ENCODE measurements at regions not wholly inside any gene's neighbourhood (a gene's known extent, or its start where the extent isn't known, plus 50 kb on each side); places are given as distances from the start of the nearest gene placed in this dataset.
"Not testable (repeated sequence)": the region's sequence is repeated elsewhere in the genome, so short reads cannot be mapped to it uniquely, and the experiment has no call there.

DNA sequence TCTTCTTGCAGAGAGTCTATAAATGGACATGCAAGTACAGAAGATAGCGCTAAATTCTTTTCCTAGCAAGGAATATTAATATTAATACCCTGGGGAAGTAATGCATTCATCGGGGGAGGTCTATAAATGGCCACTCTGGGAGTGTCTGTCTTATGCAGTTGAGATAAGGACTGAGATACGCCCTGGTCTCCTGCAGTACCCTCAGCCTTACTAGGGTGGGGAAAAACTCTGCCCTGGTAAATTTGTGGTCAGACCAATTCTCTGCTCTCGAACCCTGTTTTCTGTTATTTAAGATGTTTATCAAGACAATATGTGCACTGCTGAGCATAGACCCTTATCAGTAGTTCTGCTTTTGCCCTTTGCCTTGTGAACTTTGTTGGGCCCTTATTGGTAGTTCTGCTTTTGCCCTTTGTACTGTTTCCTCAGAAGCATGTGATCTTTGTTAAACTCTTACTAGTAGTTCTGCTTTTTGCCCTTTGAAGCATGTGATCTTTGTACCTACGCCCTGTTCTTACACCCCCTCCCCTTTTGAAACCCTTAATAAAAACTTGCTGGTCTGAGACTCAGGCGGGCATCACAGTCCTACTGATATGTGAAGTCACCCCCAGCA is 1956.2 kb downstream of the PCDH9 start:
- not testable (repeated sequence) for DNase-seq

DNA sequence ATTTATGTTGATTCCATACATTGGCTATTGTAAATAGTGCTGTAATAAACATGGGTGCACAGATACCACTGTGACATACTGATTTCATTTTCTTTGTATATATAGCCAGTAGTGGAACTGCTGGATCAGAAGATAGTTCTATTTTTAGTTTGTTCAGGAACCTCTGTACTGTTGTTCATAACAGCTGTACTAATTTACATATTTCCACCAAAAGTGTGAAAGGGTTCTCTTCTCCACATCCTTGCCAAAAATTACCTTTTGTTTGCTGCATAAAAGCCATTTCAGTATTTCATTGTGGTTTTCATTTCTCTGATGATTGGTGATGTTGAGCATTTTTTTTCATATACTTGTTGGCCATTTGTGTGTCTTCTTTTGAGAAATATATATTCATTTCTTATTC is 1962.1 kb downstream of the PCDH9 start:
- DNase-seq = no peak

DNA sequence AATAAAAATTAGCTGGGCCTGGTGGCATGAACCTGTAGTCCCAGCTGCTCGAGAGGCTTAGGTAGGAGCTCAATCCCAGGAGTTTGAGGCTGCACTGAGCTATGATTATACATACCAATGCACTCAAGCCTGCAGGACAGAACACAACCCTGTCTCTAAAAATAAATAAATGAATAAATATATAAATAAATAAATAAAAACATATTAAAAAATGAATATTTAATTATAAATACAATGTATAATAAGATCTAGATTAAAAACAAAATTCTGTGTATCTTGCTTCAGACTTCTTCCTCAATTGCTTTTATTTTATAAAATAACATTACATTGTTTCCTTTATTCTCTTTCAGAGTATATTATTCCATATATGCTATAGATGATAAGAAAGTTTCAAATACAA is 1964.1 kb downstream of the PCDH9 start:
- no peak for DNase-seq

DNA sequence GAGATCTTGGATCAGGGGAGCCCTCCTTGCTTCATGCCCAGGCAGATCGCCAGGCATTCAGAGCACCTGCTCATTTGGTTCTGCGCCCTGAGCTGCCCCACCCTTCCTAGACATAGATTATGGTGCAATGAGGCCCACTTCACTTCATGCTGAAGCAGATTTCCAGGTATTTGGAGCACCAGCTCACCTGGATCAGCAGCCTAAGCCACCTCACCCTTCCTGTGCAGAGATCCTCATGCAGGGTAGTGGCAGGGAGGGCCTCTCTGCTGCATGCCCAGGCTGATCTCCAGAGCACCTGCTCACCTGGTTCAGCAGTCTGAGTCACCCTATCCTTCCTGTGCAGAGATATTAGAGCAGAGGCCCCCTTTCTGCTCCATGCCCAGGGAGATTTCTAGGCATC is 1966.1 kb downstream of the PCDH9 start:
- no peak for DNase-seq

DNA sequence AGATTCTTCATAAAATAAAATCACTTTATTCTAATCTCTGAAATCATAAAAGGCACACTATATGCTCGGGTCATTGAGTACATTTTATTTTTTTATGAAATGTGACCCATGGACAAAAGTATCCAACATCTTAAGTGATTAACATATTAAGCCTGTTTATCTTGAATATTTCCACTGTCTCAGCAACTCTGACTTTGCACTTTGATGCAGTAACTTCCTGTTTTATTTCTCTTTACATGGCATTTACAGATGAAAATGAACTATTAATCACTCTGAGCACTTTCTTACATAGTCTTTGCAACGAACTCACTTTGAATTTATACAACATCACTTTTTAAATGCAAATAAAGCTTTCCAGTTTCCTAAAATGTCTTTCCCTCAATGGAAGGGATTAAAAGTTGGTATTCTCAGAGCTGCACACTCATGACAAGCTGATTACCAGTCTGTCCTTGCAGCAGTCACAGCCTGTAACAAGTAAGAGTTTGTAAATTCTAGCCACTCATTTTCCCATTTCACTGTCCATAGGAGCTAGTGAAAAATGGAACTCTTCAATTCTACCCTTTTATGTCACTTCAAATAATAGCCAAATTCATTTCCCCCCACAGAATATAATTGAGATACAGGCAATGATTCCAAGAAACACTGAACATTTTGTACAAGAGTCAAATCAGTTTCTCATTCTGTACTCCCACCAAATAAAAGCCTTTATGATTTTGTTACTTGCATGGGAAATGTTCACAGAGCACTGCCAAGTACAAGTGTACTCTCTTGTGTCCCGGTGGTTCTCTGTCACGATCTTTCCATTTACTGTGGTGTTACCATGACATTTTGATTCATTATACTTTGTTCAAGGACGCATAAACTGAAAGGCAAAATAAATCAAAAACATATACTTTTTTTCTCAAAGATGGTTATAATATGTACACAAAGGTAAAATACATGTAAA is 1968.9 kb downstream of the PCDH9 start:
- no peak for DNase-seq

DNA sequence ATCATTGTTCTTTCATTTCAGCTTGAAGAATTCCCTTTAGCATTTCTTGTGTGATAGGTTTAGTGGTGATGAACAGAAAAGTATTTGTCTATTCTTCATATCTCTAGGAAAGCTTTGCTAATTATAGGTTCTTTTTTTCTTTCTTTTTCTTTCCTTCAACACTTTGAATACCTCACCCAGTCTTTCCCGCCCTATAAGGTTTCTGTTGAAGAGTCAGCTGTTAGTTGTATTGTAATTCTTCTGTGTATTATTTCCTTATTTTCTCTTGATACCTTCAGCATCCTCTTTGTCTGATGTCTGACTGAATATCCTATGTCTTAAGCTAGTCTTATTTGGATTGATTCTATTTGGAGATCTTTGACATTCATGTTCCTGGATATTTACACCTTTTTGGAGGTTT is 1989.4 kb downstream of the PCDH9 start:
- no peak for DNase-seq

DNA sequence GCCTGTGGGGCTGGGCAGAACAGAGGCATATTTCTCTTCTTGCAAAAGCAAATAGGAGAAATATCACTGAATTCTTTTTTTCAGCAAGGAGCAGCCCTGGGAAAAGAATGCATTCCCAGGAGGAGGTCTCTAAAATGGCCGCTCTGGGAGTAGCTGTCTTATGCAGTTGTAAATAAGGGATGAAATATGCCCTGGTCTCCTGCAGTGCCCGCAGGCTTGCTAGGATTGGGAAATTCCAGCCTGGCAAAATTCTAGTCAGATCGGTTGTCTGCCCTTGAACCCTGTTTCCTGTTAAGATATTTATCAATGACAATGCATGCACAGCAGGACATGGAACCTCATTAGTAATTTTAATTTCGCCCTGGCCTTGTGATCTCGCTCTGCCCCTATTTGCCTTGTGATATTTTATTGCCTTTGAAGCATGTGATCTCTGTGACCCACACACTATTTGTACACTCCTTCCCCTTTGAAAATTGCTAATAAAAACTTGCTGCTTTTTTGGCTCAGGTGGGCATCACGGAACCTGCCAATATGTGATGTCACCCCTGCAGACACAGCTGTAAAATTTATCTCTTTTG is 1993.2 kb downstream of the PCDH9 start:
- no peak for DNase-seq

DNA sequence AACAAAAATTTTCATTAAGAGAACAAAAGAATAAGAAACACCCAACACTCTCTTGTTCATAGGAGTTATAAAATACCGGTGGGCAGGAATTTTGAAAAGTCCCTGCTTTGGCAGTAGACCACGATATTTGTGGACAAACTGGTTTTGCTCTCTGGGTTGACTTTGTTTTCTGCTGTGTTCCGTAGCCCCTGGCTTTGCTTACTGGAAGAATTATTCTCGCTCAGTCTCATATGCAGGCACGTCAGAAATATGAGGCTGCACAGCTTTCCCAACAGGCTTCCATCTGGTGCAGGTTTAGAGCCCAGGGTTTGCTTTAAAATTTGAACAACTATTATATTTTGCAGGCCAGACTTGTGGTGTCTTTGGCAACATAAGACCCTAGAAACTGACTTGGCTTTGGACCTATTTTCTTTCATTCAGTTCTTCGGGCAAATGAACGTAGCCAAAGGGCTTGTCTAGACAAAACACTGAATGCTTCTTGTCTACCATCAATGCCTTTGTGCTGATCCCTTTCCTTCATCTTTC is 2012.6 kb downstream of the PCDH9 start:
- no peak for DNase-seq

DNA sequence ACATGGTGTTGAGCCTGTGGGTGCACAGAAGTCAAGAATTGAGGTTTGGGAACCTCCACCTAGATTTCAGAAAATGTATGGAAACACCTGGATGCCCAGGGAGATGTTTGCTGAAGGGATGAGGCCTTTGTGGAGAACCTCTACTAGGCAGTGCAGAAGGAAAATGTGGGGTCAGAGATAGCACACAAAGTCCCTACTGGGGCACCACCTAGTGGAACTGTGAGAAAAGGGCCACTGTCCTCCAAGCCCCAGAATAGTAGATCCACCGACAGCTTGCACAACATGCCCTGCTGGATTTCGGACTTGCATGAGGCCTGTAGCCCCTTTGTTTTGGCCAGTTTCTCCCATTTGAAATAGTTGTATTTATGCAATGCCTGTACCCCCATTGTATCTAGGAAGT is 2027.3 kb downstream of the PCDH9 start:
- not testable (repeated sequence) for DNase-seq

DNA sequence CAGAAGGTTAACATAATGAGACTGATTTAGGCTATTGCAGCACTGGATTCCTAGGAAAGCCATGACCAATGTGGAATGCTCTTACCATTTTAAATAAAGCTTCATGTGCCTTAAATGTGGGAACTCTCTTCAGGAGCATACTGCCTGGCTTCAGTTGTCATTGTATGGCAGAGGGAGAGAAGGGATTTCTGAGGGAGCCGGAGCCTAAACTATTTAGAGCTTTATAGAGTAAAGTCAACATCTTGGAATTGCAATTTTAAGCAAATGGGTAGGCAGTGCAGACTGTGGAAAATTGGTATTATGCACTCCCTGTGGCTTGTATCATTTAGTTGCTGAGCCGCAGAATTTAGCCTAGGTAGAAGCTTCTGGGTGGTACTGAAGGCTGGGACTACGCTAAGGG is 2041.4 kb downstream of the PCDH9 start:
- DNase-seq = no peak

DNA sequence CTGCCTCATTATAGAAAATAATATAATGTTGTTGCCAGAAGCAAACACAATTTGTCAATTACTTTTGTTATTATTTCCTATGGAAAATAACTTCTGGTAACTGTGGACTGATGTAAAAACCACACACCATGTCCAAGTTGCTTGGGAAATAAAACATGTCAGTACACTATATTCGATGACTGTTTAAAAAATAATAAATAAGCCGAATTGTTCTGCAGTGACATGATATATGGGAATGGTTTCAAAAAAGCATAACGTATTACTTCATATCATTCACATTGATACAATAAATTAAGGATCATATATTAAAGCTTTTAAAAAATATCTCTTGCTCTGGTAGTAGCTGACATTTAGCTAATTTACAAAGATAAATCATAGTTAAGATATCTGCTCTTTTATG is 2062.1 kb downstream of the PCDH9 start:
- no peak for DNase-seq

DNA sequence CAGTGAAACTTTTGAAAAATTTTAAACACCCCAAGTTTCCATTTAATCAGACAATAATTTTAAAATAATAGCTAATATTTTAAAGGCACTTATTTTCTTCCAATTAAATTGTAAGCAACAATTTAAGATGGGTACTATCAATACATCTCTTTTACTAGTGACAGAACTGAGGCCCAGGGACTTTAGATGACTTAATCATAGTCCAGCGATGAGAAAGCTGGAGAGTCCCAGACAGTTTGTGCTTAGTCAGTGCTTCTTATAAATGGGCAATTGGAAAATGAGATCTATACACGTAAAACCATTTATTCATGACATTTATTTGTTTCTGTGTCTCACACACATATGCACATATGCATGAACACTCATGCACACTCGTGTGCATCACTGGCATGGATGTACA is 2063.5 kb downstream of the PCDH9 start:
- DNase-seq = no peak

DNA sequence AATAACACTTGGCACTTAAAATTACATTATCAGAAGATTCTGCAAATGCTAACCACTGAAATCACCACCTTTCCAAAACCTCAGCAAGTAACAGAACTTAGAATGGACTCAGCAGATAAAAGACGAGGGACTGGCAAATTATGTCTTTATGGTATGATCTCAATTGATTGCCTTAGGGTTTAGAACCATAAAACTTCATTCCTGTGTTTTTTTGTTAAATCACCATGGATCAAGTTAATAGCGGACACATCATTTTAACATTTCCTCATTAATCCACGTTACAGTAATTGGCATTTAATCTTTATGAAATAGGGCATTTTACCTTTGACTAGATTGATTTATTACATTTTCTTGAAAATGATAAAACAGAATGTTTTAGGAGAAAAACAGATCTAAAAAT is 2070.3 kb downstream of the PCDH9 start:
- no peak for DNase-seq

DNA sequence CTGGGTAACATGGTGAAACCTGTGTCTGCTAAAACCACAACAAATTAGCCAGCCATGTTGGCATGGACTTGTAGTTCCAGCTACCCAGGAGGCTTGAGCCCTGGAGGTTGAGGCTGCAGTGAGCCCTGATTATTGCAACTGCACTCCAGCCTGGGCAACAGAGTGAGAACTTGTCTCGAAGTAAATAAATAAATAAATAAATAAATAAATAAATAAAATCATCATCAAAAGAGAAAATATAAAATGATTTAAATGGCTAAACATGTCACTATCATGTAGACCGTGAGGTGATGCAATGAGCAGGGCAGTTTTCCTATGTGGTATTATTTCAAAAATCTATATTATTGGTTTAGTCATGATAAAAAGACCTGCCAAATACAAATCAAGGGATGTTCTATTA is 2074.3 kb downstream of the PCDH9 start:
- no peak for DNase-seq

DNA sequence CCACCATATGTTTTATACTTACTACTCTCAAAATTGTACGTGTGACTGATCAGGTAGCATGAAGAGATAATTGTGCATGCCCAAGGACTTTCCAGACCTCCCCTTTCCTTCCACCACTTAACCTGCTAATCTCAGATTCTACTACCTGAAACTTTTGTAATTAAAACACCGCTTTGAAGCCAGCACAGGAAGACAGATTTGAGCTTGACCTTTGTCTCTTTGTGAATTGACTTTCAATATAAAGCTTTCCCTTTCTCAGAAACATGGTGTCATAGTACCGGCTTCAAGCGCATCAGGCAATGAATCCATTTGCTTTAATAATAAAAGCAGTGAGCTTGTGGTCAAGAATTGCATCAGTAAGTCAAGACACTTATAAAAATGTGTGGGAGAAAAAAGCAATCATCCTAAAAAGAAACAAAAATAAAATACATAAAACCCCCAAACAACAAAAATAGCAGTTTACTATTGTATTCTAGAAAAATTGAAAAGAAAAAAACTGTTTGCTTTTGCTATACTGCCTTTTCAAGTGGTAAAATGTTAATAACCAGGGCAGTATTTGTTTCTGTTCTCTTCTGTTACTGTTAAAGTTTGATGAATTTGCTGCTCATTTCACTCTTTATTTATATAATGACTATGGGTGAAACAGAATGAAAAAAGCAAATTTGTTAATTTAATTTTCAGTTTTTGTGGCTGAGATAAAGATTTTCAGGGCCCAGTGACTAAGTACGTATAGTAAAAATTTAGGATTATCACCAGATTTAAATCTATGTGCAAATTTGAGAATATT is 2075.3 kb downstream of the PCDH9 start:
- DNase-seq = no peak

DNA sequence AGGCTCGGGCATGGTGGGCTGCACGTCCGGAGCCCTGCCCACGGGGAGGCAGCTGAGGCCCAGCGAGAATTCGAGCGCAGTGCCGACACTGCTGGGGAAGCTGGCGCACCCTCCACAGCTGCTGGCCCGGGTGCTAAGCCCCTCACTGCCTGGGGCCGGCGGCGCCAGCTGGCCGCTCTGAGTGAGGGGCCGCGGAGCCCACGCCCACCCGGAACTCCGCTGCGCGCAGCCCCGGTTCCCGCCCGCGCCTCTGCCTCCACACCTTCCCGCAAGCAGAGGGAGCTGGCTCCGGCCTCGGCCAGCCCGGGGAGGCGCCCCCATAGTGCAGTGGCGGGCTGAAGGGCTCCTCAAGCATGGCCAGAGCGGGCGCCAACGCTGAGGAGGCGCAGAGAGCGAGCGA is 2080.4 kb downstream of the PCDH9 start:
- DNase-seq = no peak

DNA sequence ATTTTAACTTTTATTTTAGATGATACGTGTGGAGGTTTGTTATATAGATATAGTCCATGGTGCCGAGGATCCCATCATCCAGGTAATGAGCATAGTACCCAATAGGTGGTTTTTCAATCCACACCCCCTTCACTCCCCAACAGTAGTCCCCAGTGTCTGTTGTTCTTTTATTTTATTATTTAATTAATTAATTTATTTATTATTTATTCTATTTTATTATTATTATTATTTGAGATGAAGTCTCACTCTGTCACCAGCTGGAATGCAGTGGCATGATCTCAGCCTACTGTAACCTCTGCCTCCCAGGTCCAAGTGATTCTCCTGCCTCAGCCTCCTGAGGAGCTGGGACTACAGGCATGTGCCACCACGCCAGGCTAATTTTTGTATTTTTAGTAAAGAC is 2086.2 kb downstream of the PCDH9 start:
- DNase-seq = no peak

DNA sequence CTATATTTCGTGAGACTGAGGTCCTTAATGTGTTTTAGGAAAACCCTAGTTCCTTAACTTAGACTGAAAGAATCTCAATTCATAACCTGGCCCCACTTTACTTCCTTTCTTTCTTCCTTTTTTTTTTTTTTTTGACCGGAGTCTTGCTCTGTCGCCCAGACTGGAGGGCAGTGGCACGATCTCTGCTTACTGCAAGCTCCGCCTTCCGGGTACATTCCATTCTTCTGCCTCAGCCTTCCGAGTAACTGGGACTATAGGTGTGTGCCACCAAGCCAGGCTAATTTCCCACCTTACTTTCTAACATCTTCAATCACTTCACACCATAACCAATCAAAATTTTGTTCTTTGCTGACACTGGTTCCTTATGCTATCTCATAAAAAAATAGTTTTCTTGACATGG is 2097.0 kb downstream of the PCDH9 start:
- DNase-seq = no peak

DNA sequence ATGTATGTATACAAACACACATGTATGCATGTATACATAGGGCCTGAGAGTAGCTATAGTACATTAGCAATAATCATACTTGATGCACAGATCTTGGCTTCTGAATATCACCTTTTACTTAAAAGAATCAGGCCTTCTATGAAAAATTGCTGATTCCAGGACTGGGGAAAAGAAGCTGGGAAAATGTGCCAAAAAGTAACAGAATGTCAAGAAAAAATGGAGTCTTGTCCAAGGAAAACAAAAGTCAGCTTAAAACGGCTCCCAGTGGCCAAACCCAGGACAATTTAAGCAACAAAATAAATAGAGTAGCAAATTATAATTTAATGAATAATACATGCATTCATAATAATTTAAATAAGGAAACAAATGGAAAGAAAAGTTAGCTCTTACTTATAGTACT is 2104.9 kb downstream of the PCDH9 start:
- no peak for DNase-seq

DNA sequence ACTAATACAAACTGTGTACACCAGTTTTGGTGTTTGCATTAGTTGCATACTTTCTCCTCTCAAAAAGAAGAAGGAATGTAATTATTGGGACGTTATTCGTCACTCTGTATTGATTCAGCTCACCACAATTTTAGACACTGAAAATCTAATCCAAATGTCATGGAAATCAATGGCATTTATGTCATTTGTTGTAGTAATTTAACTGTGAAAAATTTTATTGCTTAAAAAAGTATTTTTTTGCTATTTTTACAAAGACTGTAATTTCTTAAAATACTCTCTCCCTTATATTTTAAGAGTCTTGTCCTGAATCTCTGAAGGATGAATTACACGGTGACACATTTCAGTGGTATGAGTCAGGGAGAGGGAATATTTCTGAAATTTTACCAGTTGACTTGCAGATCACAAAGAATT is 2117.6 kb downstream of the PCDH9 start:
- DNase-seq = peak; percentile 11

DNA sequence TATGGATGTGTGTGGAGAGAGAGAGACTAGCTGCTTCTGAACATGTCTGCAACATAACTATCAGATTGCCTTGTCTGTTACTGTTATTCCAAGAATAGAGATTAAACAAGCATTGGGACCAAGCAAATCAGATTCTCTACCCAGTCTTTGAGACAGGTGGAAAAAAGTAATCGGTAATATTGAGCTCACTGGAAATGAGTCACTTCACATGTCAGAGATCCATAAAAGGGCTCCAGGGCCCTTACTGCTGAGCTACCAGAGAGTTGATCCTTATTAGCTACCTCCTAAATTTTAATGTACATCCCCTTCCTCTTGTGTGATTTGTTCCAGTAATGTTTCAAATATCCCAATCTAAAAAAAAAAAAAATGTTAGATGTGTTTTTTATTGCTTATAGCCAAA is 2118.0 kb downstream of the PCDH9 start:
- no peak for DNase-seq

DNA sequence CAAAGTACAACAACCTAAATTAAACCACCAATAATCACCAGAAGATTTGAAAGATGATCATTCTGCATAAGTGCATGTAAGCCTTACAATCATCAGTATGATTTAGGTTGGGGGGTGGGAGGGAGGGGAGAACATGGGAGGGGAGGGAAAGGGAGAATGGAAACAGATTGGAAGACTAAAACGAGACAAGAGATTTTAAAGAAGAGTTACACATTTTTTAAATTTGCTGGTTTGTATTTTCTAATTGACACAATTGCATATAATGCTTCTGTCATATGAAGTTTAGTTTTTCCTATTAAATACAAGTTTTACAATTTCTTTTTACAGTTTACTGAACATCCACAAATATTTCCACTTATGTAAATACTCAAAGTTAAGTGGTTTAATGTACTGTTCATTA is 2118.9 kb downstream of the PCDH9 start:
- DNase-seq = no peak

DNA sequence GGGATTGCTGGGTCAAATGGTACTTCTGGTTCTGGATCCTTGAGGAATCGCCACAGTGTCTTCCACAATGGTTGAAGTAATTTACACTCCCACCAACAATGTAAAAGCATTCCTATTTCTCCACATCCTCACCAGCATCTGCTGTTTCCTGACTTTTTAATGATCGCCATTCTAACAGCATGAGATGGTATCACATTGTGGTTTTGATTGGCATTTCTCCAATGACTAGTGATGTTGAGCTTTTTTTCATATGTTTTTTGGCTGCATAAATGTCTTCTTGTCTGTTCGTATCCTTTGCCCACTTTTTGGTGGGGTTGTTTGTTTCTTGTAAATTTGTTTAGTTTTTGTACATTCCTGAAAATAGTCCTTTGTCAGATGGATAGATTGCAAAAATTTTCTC is 2125.7 kb downstream of the PCDH9 start:
- DNase-seq = not testable (repeated sequence)

All from amniotic stem cell (primary cell).